ENCODE measurements at regions not wholly inside any gene's neighbourhood (a gene's known extent, or its start where the extent isn't known, plus 50 kb on each side); places are given as distances from the start of the nearest gene placed in this dataset.

DNA sequence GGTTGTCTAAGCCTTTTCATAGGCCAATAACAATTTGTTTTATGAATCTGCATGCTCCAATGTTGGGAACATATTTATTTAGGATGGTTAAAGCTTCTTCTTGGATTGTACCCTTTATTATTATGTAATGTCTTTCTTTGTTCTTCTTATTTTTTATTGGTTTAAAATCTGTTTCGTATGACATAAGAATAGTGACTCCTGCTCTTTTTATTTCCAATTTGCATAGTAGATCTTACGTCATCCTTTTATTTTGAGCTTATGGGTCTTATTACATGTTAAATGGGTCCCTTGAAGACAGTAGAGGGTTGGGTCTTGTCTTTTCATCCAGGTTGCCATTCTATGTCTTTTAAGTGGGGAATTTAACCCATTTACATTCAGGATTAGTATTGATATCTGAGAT, 561.9 kb upstream of the GHITM start:
- WGBS (ENCODE audit: insufficient coverage, low coverage, low lambda C conversion rate, missing lambda C conversion rate), result 57% methylated on average over 1 of the region's 2 CpGs
- no peaks in the 10 kb centered on the region for H3K4me1 ChIP-seq
- no peaks in the 10 kb centered on the region for H3K27me3 ChIP-seq
- DNase-seq, result no peak
- H3K9me3 ChIP-seq, result no peaks in the 10 kb centered on the region
- H3K27ac ChIP-seq, result no peak overlapping the region
- intact Hi-C loops (cut with DNase I), result no loop called here
- H3K36me3 ChIP-seq, result no peaks in the 10 kb centered on the region
- H3K4me3 ChIP-seq, result no peak overlapping the region
- TF ChIP-seq, protein P1, sequence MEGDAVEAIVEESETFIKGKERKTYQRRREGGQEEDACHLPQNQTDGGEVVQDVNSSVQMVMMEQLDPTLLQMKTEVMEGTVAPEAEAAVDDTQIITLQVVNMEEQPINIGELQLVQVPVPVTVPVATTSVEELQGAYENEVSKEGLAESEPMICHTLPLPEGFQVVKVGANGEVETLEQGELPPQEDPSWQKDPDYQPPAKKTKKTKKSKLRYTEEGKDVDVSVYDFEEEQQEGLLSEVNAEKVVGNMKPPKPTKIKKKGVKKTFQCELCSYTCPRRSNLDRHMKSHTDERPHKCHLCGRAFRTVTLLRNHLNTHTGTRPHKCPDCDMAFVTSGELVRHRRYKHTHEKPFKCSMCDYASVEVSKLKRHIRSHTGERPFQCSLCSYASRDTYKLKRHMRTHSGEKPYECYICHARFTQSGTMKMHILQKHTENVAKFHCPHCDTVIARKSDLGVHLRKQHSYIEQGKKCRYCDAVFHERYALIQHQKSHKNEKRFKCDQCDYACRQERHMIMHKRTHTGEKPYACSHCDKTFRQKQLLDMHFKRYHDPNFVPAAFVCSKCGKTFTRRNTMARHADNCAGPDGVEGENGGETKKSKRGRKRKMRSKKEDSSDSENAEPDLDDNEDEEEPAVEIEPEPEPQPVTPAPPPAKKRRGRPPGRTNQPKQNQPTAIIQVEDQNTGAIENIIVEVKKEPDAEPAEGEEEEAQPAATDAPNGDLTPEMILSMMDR (IDR thresholded peaks at IDR 0.05), result no peak
- TF ChIP-seq POLR2A (IDR thresholded peaks at IDR 0.05), result no peak
- no peak for ATAC-seq

DNA sequence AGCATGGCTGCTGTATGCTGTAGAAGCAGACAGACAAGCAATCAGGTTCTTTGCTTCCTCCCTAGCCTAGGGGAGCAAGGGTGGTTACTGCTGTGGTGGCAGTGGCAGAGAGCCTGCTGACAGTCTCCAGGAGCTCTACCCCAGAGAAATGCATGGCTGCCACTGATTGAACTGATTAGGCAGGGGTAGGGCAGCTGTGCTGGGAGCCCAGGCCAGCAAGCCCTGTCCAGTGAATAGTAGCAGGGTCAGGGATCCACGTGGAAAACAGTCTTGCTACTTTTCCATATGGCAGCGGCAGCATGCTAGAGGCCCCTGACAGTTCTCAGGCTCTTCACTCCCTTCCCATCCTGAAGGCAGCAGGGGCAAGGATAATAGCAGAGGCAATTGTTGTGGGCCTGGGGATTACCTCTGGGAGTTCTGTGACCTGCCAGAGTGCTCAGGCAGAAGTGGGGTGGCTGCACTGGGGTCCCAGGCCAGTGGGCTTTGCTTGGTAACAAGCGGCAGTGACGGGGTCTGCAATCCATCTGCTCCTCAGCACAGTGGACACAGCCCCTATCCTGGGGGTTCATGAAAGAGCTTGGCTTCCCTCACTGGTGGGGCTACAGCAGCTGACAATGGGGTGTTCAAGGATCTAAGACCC, 558.8 kb upstream of the GHITM start:
- intact Hi-C loops (cut with DNase I), result no loop called here
- Histone ChIP-seq H3K36me3 (no peaks in the 10 kb centered on the region), H3K4me1 (no peaks in the 10 kb centered on the region), H3K27me3 (no peaks in the 10 kb centered on the region), H3K27ac (no peak overlapping the region), H3K4me3 (no peak overlapping the region), H3K9me3 (no peaks in the 10 kb centered on the region)
- DNase-seq (no peak), ATAC-seq (peak in 1 of 4 donors; percentile 27)
- WGBS (ENCODE audit: insufficient coverage, low coverage, low lambda C conversion rate, missing lambda C conversion rate), result no CpG with 5 or more reads among the region's 4 CpGs
- no peak for TF ChIP-seq POLR2A (IDR thresholded peaks at IDR 0.05)

DNA sequence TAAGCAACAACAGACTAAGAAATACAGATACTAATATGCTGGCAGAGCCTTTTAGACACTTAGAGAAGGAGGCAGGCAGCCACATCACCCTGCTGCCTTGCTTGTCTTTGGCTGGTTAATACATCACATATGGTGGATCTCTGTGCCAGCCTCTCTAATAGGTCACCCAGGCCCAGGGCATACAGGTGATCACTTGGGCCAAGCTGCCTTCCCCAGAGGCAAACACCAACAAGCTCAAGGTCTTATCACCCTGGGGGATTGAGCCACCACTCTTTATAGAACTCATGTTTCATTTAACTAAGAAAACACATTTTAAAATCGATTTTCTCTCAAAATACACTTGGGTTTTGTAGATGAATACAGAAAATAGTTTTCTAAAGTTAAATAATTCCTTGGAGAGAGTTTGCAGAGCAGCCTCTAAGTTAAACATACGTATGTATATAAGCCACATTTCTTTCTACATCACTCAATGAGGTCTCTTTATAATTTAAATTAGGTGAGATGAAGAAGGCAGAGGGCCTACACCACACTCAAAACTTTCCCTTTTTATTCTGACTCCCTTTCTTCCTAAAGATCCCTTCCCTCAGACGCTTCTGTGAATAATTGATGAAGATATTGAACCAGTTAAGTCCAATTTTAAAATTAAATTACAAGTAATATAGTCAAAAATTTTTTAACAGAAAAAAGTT, 556.8 kb upstream of the GHITM start:
- H3K27me3 ChIP-seq, result no peaks in the 10 kb centered on the region
- H3K9me3 ChIP-seq, result no peaks in the 10 kb centered on the region
- DNase-seq (no peak), ATAC-seq (no peak)
- no peak overlapping the region for H3K27ac ChIP-seq
- TF ChIP-seq, protein P1 (IDR thresholded peaks at IDR 0.05), result no peak
- TF ChIP-seq POLR2A (IDR thresholded peaks at IDR 0.05), result no peak
- no peaks in the 10 kb centered on the region for H3K36me3 ChIP-seq
- intact Hi-C loops (cut with DNase I), result no loop called here
- no peak overlapping the region for H3K4me3 ChIP-seq
- 39% methylated on average over 3 of the region's 3 CpGs for WGBS (ENCODE audit: insufficient coverage, low coverage, low lambda C conversion rate, missing lambda C conversion rate)
- H3K4me1 ChIP-seq, result no peaks in the 10 kb centered on the region

DNA sequence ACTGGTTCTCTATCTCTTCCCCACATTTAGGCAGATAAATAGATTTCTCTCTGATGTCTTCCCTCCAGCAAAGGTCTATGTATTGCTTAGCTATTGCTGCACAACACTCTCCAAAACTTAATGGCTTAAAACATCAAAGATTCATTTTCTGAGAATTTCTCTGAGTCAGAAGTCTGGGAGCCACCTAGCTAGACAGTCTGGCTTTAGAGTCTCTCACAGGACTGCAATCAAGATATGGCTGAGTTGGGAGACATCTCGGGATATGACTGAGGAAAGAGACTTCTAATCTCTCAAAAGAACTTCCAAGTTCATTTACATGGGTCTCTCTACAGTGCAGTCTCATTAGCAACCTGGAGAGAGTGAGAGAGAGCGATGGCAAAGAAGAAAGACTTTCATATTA, 553.6 kb upstream of the GHITM start:
- no peaks in the 10 kb centered on the region for H3K36me3 ChIP-seq
- H3K4me3 ChIP-seq, result no peak overlapping the region
- H3K27me3 ChIP-seq, result no peaks in the 10 kb centered on the region
- H3K4me1 ChIP-seq, result no peaks in the 10 kb centered on the region
- H3K9me3 ChIP-seq, result no peaks in the 10 kb centered on the region
- no peak for TF ChIP-seq POLR2A (IDR thresholded peaks at IDR 0.05)
- TF ChIP-seq, protein P1 (IDR thresholded peaks at IDR 0.05), result no peak
- ATAC-seq, result no peak
- intact Hi-C loops (cut with DNase I), result no loop called here
- DNase-seq, result no peak
- H3K27ac ChIP-seq, result no peak overlapping the region
- WGBS (ENCODE audit: insufficient coverage, low coverage, low lambda C conversion rate, missing lambda C conversion rate), result 60% methylated on average over 2 of the region's 2 CpGs

DNA sequence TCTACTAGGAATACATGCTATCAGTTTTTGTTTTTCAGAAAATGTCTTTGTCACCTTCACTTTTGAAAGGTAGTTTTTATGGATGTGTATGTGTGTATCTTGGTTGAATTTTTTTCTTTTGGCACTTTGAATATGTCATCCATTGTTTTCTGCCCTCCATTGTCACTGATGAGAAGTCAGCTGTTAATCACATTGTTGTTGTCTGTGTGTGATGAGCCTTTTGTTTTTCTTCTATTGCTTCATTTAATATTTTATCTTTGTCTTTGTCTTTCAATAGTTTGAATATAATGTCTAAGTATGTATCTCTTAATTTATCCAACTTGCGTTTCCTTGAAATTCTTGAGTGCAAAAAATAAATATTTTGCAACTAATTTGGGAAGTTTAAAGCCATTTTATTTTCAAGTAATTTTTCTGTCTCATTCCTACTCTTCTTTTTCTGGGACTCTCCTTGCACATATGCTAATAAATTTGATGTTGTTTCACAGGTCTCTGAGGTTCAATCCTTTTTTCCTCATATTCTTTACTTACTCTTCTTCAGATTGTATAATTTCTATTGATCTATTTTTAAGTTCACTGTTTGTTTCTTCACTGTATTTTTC, 546.9 kb upstream of the GHITM start:
- intact Hi-C loops (cut with DNase I), result no loop called here
- 50% methylated on average over 1 of the region's 1 CpG for WGBS (ENCODE audit: insufficient coverage, low coverage, low lambda C conversion rate, missing lambda C conversion rate)

More for the DNA sequence above, 546.9 kb upstream of the GHITM start:
- Histone ChIP-seq H3K4me3 (no peak overlapping the region), H3K9me3 (no peaks in the 10 kb centered on the region), H3K36me3 (no peaks in the 10 kb centered on the region), H3K27me3 (no peaks in the 10 kb centered on the region), H3K27ac (no peak overlapping the region), H3K4me1 (no peaks in the 10 kb centered on the region)
- no peak for TF ChIP-seq POLR2A (IDR thresholded peaks at IDR 0.05)
- TF ChIP-seq, protein P1 (IDR thresholded peaks at IDR 0.05), result no peak
- DNase-seq (no peak), ATAC-seq (no peak)
